SJCRH30 (cell line): ENCODE measurements at regions not wholly inside any gene's neighbourhood (a gene's known extent, or its start where the extent isn't known, plus 50 kb on each side); places are given as distances from the start of the nearest gene placed in this dataset.

Experiments
- DNase-seq, 2 experiments: peaks; one replicate each; pipeline ENCODE4 v3.0.0-alpha.2; 2015 to 2020
- H3K27ac ChIP-seq: fragments of 250-450 bp; sonication (Bioruptor Pico); 2 replicates; pipeline ENCODE4 v1.5.1; 2020; ENCODE audit warnings: mild to moderate bottlenecking, moderate library complexity
- H3K27me3 ChIP-seq: fragments of 250-450 bp; sonication (Bioruptor Pico); 2 replicates; pipeline ENCODE4 v1.5.1; 2020; ENCODE audit warnings: mild to moderate bottlenecking, moderate library complexity
- H3K36me3 ChIP-seq: fragments of 250-450 bp; sonication (Bioruptor Pico); 2 replicates; pipeline ENCODE4 v1.5.1; 2020; ENCODE audit warnings: mild to moderate bottlenecking, moderate library complexity
- H3K4me1 ChIP-seq: fragments of 250-450 bp; sonication (Bioruptor Pico); 2 replicates; pipeline ENCODE4 v1.5.1; 2020; ENCODE audit warnings: mild to moderate bottlenecking, moderate library complexity
- H3K4me3 ChIP-seq: fragments of 250-450 bp; sonication (Bioruptor Pico); 2 replicates; pipeline ENCODE4 v1.5.1; 2020; ENCODE audit warnings: mild to moderate bottlenecking, moderate library complexity
- H3K9me3 ChIP-seq: fragments of 250-450 bp; sonication (Bioruptor Pico); replicated peaks from 2 replicates; pipeline ENCODE4 v1.5.1; 2020; ENCODE audit warnings: mild to moderate bottlenecking, moderate library complexity

DNA sequence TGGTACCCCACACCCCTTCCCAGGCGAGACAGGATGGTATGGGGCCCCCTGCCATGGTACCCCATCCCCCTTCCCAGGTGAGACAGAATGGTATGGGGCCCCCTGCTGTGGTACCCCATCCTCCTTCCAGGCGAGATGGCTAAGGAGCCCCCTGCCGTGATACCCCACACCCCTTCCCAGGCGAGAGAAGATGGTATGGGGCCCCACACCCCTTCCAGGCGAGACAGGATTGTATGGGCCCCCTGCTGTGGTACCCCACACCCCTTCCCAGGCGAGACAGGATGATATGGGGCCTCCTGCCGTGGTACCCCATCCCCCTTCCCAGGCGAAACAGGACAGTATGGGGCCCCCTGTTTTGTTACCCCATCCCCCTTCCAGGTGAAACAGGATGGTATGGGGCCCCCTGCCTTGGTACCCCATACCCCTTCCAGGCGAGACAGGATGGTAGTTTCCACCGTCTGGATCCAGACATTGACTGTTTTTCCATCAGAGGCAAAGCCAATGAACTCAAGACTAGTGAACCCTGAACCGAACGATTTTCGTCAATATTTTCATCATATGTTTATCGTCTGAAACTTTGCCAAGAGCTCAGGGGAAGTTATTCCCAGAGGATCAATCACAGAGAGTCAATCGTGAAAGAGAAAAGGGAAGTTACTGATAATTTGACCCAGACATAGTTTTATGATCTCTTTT is 75.0 kb downstream of the MYCN start:
- peaks cover 37% of the 10 kb centered on the region for H3K4me1 ChIP-seq
- DNase-seq, result no peak
- H3K27ac ChIP-seq, result no peak overlapping the region
- H3K36me3 ChIP-seq, result no peaks in the 10 kb centered on the region
- no peaks in the 10 kb centered on the region for H3K9me3 ChIP-seq
- no peak overlapping the region for H3K4me3 ChIP-seq
- H3K27me3 ChIP-seq, result no peaks in the 10 kb centered on the region

DNA sequence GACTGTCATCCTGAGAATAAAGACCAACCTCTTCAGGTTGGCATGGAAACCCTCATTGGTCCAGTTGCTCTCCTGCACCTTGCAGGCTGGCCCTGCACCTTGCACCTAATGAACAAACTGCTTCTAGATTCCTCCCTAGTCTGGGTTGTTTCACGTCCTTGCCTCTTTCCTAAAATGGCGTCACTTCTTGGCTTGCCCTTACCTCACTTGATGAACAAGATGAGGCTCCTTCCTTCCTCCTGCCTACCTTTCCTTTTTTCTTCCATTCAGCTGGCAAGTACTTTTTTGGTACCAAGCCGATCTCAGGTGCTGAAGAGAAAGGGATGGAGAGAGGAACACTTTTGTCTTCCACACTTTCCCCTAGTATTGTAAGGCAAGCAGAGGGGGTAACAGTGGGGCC is 74.5 kb downstream of the MYCN start:
- no peaks in the 10 kb centered on the region for H3K9me3 ChIP-seq
- no peak overlapping the region for H3K4me3 ChIP-seq
- H3K27ac ChIP-seq, result no peak overlapping the region
- no peak for DNase-seq
- peaks cover 31% of the 10 kb centered on the region for H3K4me1 ChIP-seq
- H3K36me3 ChIP-seq, result no peaks in the 10 kb centered on the region
- no peaks in the 10 kb centered on the region for H3K27me3 ChIP-seq

DNA sequence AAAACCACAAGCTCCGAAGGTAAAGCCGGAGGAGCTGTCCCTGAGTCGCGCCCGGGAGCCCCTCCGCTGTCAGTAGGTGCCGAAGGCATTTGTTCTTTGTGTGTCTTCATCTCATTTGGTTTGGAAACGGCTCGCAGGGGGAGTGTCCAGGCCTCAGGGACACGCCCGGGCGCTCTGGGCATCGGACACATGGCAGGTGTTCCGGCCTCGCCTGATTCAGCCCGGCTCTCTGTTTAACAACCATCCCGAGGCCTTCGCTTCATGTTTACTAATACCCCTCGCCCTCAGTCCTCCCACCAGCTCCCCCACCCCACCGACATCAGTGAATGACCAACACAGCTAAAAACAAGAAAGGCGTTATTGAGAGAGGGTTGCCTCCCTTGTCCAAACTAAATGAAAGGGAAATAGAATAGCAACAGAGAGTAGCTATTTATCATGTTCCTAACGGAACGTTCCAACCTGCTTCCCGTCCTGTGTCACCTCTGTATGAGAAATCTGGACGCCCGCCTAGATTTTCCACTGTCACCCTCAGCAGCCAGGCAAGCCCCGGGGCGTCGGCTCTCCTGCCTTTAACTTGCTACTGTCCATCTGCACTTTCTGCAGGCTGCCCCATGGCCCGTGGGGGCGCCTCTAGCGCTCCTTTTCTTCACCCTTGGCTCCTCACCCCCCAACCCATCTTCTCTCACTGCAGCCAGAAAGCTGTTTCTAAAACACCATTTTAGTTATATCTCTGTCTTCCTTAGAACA is 73.9 kb downstream of the MYCN start:
- Histone ChIP-seq H3K4me1 (peaks cover 25% of the 10 kb centered on the region), H3K36me3 (no peaks in the 10 kb centered on the region), H3K9me3 (no peaks in the 10 kb centered on the region), H3K27ac (no peak overlapping the region; the same call in 1 of the 2 replicates), H3K4me3 (peak overlapping the region; percentile 27), H3K27me3 (no peaks in the 10 kb centered on the region)
- DNase-seq, result peak; percentile 78 to 86

DNA sequence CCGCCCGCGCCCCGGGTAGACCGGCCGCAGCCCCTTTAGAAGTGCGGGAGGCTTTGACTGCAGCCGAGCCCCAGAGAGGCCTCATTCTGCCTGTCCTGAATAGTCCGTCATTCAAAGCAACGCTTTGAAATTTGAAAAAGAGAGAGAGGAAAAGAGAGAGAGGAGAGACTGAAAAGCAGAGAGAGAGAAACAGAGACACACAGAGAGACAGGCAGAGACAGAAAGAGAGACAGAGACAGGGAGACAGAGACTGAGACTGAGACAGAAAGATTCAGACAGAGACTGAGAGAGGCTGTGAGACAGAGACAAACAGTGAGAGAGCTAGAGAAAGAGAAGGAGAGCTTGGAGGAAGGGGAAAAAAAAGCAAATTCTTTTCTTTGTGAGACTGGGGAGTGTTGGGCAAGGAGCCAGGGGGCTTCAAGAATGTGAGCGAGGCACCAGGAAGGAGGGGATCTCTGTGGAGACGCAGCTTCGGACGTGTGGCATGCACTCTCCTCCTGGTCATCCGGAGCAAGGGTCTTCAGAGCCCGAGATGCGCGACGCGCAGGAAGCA is 73.1 kb downstream of the MYCN start:
- Histone ChIP-seq H3K9me3 (no peaks in the 10 kb centered on the region), H3K36me3 (no peaks in the 10 kb centered on the region), H3K27me3 (no peaks in the 10 kb centered on the region), H3K4me3 (peak overlapping the region; percentile 27), H3K4me1 (peaks cover 19% of the 10 kb centered on the region), H3K27ac (peak overlapping the region; percentile 1; the same call in 1 of the 2 replicates)
- DNase-seq, result peak in 1 of 2 experiments; percentile 50

DNA sequence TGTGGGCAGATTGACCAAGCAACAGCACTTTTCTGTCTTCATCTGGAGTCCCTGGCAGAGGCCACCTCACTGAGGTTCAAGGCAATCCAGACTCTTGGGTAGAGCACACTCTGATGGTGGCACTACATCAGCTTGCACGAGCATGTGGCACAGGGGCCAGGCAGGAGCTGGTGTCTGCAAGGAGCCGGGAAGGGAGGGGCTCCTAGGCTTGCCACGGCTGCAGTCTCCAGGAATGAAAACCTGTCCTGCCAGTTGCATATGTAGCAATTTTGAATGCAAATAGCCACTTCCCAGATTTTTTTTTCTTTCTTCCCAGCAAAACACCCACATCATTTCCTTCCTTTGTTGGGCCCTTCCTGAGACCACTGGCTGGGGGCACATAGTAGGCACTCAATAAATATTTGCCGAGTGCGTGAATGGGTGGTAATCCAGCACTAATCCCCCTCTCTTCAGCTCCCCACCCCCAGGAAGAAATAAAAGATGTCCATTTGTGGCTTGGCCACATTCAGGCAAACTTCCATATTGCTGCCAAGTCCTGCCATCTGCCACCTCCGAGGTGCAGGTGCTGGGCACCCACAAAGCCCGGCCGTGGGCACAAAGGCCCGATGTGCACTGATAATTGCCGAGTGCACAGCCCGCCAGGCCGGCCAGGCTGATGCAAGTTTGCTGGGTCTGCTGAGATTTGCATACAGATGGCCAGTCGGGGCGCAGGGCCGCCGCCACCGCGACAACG is 72.4 kb downstream of the MYCN start:
- no peak for DNase-seq
- Histone ChIP-seq H3K4me3 (no peak overlapping the region), H3K27me3 (no peaks in the 10 kb centered on the region), H3K9me3 (no peaks in the 10 kb centered on the region), H3K4me1 (peaks cover 15% of the 10 kb centered on the region; the same call in 1 of the 2 replicates), H3K27ac (no peak overlapping the region), H3K36me3 (no peaks in the 10 kb centered on the region)

DNA sequence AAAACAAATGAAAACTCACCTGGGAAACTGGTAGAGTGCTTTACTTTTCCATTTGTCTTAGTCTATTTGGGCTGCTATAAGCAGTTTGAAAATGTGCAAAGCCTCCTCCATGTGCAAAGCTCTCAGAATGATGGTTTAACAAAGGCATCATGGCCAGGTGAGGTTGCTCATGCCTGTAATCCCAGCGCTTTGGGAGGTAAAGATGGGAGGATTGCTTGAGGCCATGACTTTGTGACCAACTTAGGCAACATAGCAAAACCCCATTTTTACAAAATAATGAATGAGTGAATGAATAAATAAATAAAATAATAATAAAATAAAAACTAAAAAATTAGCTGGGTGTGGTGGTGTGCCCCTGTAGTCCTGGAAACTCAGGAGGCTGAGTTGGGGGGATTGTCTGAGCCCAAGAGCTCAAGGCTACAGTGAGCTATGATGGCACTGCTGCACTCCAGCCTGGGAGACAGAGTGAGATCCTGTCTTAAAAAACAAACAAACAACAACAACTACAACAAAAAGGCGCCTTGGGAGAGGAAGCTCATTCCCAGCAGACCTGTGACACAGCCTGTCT is 71.8 kb downstream of the MYCN start:
- Histone ChIP-seq H3K27ac (no peak overlapping the region), H3K27me3 (no peaks in the 10 kb centered on the region), H3K4me1 (peaks cover 11% of the 10 kb centered on the region; the same call in 1 of the 2 replicates), H3K9me3 (no peaks in the 10 kb centered on the region), H3K36me3 (no peaks in the 10 kb centered on the region), H3K4me3 (no peak overlapping the region)
- no peak for DNase-seq

DNA sequence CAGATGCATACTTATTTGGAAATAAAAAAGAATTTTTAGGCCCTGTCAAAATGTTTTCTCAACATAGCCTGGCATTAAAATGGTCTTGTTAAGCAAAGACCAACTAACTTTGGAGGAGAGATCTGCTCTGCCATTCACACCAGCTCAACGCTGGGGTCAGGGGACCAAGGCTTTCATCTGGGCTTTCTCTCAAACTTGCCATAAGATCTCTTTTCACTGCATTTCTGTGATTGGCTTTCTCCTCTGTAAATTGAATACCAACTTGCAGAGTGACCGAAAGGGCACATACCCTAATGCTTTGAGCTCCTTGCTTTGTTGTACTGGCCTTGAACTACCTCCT is 71.2 kb downstream of the MYCN start:
- Histone ChIP-seq H3K4me1 (peaks cover 9% of the 10 kb centered on the region), H3K36me3 (no peaks in the 10 kb centered on the region), H3K27me3 (no peaks in the 10 kb centered on the region), H3K4me3 (no peak overlapping the region), H3K27ac (no peak overlapping the region), H3K9me3 (no peaks in the 10 kb centered on the region)
- no peak for DNase-seq

DNA sequence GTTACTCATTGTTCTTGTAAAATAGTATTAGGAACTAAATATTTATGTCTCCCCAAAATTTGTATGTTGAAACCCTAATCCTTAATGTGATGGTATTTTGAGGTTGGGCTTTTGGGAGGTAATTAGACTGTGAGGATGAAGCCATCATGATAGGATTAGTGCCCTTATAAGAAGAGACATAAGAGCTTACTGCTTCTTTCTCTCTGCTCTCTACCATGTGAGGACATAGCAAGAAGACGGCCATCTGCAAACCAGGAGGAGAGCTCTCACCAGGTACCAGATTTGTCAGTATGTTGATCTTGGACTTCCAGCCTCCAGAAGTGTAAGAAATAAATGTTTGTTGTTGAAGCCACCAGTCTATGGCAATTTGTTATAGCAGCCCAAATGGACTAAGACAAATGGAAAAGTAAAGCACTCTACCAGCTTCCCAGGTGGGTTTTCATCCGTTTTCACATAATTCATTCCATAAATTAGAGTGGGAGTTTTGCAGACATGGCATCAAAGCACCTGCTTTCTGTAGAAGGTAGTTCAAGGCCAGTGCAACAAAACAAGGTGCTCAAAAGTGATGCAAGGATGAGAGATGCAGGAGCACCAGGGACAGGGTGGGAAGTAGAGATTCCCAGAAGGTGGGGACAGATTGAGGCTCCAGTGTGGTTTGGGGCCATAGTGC is 70.7 kb downstream of the MYCN start:
- Histone ChIP-seq H3K9me3 (no peaks in the 10 kb centered on the region), H3K4me3 (no peak overlapping the region)
- no peak for DNase-seq

DNA sequence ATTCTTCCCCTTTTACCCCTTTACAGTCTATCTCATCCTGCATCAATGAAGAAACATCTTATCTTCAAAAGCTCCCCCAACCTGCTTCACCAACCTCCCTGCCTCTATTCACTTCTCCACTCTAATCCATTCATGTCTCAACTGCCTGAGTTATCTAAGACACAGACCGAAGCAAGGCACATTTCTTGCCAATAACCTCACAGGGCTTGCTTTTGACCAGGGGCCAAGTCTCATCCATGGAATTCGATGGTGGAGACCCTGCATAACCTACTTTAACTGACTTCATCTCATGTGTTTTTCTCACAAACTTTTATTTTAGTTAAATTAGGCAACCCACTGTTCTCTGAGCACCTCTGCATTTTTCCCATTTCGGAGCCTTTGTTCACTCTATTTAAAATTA is 69.7 kb downstream of the MYCN start:
- Histone ChIP-seq H3K36me3 (no peaks in the 10 kb centered on the region), H3K4me1 (peaks cover 17% of the 10 kb centered on the region), H3K4me3 (no peak overlapping the region), H3K9me3 (no peaks in the 10 kb centered on the region), H3K27me3 (no peaks in the 10 kb centered on the region), H3K27ac (no peak overlapping the region)
- DNase-seq, result no peak

More for the DNA sequence above, 70.7 kb downstream of the MYCN start:
- no peaks in the 10 kb centered on the region for H3K27me3 ChIP-seq
- peaks cover 15% of the 10 kb centered on the region for H3K4me1 ChIP-seq
- H3K27ac ChIP-seq, result no peak overlapping the region
- no peaks in the 10 kb centered on the region for H3K36me3 ChIP-seq

DNA sequence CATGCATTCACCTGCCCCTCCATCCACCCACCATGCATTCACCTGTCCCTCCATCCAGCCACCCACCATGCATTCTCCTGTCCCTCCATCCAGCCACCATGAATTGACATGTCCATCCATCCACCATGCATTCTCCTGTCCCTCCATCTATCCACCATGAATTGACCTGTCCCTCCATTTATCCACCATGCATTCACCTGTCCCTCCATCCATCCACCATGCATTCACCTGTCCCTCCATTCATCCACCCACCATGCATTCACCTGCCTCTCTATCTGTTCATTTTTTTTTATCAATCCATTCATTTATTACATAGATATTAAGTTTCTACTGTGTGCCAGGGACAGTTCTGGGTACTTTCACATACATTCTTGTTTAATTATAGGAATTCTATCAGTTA is 69.2 kb downstream of the MYCN start:
- DNase-seq, result no peak
- H3K4me3 ChIP-seq, result no peak overlapping the region
- no peak overlapping the region for H3K27ac ChIP-seq
- no peaks in the 10 kb centered on the region for H3K36me3 ChIP-seq
- peaks cover 16% of the 10 kb centered on the region for H3K4me1 ChIP-seq
- H3K9me3 ChIP-seq, result no peaks in the 10 kb centered on the region
- H3K27me3 ChIP-seq, result no peaks in the 10 kb centered on the region

DNA sequence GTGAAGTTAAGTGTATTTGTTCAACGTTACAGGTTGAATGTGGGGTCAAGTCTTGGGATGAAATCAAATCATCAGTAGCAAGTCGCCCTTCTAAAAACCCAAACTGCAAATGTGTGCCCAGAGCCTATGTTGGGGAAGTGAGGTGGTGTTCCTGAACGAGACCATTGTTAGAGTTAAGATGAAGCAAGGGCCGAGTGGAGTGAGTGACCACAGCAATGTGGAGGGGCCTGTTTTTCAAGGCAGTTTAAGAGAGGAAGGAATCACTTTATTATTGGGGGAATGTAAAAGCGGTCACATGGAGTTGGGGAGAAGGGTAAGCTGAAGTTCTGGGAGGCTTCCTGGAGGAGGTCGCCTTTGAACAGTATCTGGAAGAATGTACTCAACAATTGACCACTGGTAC is 68.5 kb downstream of the MYCN start:
- H3K27ac ChIP-seq, result no peak overlapping the region

DNA sequence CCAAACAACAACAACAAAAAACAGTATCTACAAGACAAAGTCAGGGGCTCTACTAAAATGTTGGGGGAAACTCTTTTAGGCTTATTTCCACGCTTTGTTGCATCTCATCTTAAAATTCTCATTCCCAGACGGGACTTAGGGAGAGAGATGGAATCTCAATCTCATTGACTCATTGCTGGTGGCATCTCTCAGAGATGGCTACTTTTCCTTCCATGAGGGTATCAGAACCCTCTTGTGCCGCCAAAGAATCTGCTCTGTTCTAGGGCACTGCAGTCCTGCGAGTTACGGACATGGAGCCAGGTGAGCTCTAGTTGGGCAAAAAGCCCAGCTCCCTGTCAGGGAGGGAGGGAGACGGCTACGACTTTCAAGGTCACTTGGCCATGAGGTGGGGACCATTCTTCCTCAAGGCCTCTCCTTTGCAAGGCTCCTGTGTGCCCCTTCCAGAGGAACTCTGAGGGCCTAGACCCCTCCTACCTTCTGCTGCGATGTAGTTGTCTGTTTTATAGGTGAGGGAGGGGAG is 68.0 kb downstream of the MYCN start:
- Histone ChIP-seq H3K9me3 (no peaks in the 10 kb centered on the region), H3K4me1 (peaks cover 10% of the 10 kb centered on the region), H3K27ac (no peak overlapping the region), H3K27me3 (no peaks in the 10 kb centered on the region), H3K36me3 (no peaks in the 10 kb centered on the region), H3K4me3 (no peak overlapping the region)
- no peak for DNase-seq

More for the DNA sequence above, 68.5 kb downstream of the MYCN start:
- H3K27me3 ChIP-seq, result no peaks in the 10 kb centered on the region
- no peaks in the 10 kb centered on the region for H3K9me3 ChIP-seq
- DNase-seq, result no peak
- no peak overlapping the region for H3K4me3 ChIP-seq
- H3K36me3 ChIP-seq, result no peaks in the 10 kb centered on the region
- peaks cover 14% of the 10 kb centered on the region for H3K4me1 ChIP-seq

DNA sequence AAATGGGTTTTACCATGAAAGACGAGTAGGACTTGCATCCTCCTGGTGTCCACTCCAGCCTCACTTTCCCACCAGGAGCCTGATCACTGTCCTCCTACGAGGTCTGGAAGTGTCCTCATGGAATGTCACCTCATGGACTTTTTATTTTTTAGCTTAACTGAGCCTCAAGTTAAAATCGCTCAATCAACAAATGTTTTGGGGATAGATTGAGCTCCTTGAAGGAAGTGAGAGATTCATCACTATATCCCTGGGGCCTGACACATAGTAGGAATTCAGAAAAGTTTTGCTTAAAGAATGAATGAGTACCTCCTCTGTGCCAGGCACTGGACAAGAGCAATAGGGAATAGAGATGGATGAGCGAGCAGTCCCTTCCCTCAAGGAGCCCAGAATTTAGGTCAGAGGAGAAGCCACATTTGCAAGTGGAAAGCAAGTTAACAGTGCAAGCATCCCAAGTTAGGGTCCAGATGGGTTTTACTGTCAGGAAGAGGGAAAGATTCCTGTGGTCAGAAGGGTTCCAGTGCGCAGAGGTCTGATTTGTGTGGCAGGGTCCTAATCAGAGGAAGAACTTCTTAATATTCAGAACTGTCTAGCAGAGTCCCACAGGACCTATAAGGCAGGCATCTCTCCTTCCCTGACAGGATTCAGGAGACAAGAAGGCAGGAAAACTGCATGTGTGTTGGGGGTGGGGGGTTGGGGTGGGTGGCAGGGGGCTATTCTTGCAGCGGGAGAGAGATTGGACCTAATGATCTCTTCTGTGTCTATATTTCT is 67.0 kb downstream of the MYCN start:
- Histone ChIP-seq H3K4me1 (peaks cover 9% of the 10 kb centered on the region), H3K27ac (no peak overlapping the region), H3K9me3 (peaks cover 4% of the 10 kb centered on the region; the same call in 1 of the 2 replicates), H3K4me3 (no peak overlapping the region), H3K36me3 (no peaks in the 10 kb centered on the region), H3K27me3 (no peaks in the 10 kb centered on the region)
- DNase-seq, result no peak
